ENCODE measurements at regions not wholly inside any gene's neighbourhood (a gene's known extent, or its start where the extent isn't known, plus 50 kb on each side); places are given as distances from the start of the nearest gene placed in this dataset.

- TF ChIP-seq HOXA7 (CRISPR knock-in tag; IDR thresholded peaks at IDR 0.05) (no peak), CTCF (IDR thresholded peaks at IDR 0.05) (no peak), EHMT2 (IDR thresholded peaks at IDR 0.05; ENCODE audit: low read depth) (no peak), USF2 (IDR thresholded peaks at IDR 0.05) (no peak), POLR2A (IDR thresholded peaks at IDR 0.05; ENCODE audit: low read length) (no peak), RCOR1 (IDR thresholded peaks at IDR 0.05; ENCODE audit: low read depth, low read length) (no peak), REST (IDR thresholded peaks at IDR 0.05) (no peak), RARB (CRISPR knock-in tag; IDR thresholded peaks at IDR 0.05) (no peak)
- TF ChIP-seq, protein P1, sequence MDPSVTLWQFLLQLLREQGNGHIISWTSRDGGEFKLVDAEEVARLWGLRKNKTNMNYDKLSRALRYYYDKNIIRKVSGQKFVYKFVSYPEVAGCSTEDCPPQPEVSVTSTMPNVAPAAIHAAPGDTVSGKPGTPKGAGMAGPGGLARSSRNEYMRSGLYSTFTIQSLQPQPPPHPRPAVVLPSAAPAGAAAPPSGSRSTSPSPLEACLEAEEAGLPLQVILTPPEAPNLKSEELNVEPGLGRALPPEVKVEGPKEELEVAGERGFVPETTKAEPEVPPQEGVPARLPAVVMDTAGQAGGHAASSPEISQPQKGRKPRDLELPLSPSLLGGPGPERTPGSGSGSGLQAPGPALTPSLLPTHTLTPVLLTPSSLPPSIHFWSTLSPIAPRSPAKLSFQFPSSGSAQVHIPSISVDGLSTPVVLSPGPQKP (IDR thresholded peaks at IDR 0.05; ENCODE audit: low read depth, low read length) = no peak
Observed at GRCh38 chr4:1534876-1535526, 128.8 kb upstream of the NKX1-1 start.

Data from A549 (cell line).